ENCODE measurements at regions not wholly inside any gene's neighbourhood (a gene's known extent, or its start where the extent isn't known, plus 50 kb on each side); places are given as distances from the start of the nearest gene placed in this dataset.

- TF ChIP-seq CTCF (IDR thresholded peaks at IDR 0.05; ENCODE audit: insufficient read depth, low read length, poor library complexity, severe bottlenecking) (no peak), EZH2phosphoT487 (conservative IDR thresholded peaks at IDR 0.05; ENCODE audit: low read length) (no peak)
These were observed 793.7 kb upstream of the FANCL start for GRCh38 chr2:59034837-59035236.
